Chondrocyte (in vitro differentiated cells): ENCODE measurements at regions not wholly inside any gene's neighbourhood (a gene's known extent, or its start where the extent isn't known, plus 50 kb on each side); places are given as distances from the start of the nearest gene placed in this dataset.

Experiments
- DNase-seq: peaks from one replicate; pipeline ENCODE4 v3.0.0; 2021; ENCODE audit warnings: mixed read lengths, low spot score
- H3K27ac Mint-ChIP-seq: one replicate; pipeline ENCODE4 v1.8.0; 2021; ENCODE audit warnings: mild to moderate bottlenecking, moderate library complexity, mixed read lengths; ENCODE audit not compliant: unreplicated experiment
- H3K27me3 Mint-ChIP-seq: 2 replicates; pipeline ENCODE4 v1.8.0; 2021; ENCODE audit warnings: low read depth, mixed read lengths
- H3K36me3 Mint-ChIP-seq: 2 replicates; pipeline ENCODE4 v1.8.0; 2021; ENCODE audit warnings: low read depth, mixed read lengths
- H3K4me1 Mint-ChIP-seq: 2 replicates; pipeline ENCODE4 v1.8.0; 2021; ENCODE audit warnings: low read depth, mild to moderate bottlenecking, mixed read lengths
- H3K4me3 Mint-ChIP-seq: one replicate; pipeline ENCODE4 v1.8.0; 2021; ENCODE audit warnings: mild to moderate bottlenecking, moderate library complexity, mixed read lengths; ENCODE audit not compliant: unreplicated experiment
- H3K9me3 Mint-ChIP-seq: 2 replicates; pipeline ENCODE4 v1.8.0; 2021; ENCODE audit warnings: low read depth, mixed read lengths
- TF ChIP-seq, protein P1 (sequence below): fragments of 200-600 bp; sonication (generic); IDR thresholded peaks from 2 replicates; pipeline ENCODE4 v1.5.0; 2021; ENCODE audit warnings: antibody characterized with exemption, mild to moderate bottlenecking, moderate library complexity

GRCh38 chr12:16090974-16091373 lies 179.8 kb downstream of the DERA start:
- H3K4me3 Mint-ChIP-seq, result no peak overlapping the region
- no peaks in the 10 kb centered on the region for H3K36me3 Mint-ChIP-seq
- H3K27ac Mint-ChIP-seq, result no peak overlapping the region
- no peaks in the 10 kb centered on the region for H3K27me3 Mint-ChIP-seq
- H3K4me1 Mint-ChIP-seq, result no peaks in the 10 kb centered on the region
- H3K9me3 Mint-ChIP-seq, result peaks cover 4% of the 10 kb centered on the region
- no peak for DNase-seq
- TF ChIP-seq, protein P1, sequence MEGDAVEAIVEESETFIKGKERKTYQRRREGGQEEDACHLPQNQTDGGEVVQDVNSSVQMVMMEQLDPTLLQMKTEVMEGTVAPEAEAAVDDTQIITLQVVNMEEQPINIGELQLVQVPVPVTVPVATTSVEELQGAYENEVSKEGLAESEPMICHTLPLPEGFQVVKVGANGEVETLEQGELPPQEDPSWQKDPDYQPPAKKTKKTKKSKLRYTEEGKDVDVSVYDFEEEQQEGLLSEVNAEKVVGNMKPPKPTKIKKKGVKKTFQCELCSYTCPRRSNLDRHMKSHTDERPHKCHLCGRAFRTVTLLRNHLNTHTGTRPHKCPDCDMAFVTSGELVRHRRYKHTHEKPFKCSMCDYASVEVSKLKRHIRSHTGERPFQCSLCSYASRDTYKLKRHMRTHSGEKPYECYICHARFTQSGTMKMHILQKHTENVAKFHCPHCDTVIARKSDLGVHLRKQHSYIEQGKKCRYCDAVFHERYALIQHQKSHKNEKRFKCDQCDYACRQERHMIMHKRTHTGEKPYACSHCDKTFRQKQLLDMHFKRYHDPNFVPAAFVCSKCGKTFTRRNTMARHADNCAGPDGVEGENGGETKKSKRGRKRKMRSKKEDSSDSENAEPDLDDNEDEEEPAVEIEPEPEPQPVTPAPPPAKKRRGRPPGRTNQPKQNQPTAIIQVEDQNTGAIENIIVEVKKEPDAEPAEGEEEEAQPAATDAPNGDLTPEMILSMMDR, result no peak

DNA sequence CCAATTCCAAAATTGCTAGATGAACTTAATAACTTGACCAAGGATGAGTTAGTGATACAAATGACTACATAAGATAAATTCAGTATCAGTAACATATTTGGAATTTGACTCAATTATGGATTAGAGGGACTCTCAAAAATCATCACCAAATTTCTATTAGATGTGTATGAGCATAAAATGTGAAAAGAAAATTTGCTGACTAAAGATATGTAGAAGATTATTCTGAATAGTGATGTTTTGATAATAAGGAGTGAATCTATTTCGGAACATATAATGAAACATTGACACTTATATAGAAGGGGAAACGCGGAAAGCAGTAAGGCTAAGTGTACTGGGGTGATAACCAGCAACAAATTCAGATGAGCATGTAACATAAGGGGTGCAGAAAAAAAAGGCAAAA lies 177.3 kb downstream of the DERA start:
- H3K36me3 Mint-ChIP-seq, result no peaks in the 10 kb centered on the region
- H3K4me1 Mint-ChIP-seq, result no peaks in the 10 kb centered on the region
- H3K4me3 Mint-ChIP-seq, result no peak overlapping the region
- TF ChIP-seq, protein P1, result no peak
- DNase-seq, result no peak
- H3K9me3 Mint-ChIP-seq, result peaks cover 4% of the 10 kb centered on the region
- H3K27ac Mint-ChIP-seq, result no peak overlapping the region
- H3K27me3 Mint-ChIP-seq, result no peaks in the 10 kb centered on the region
